PFSK-1 (cell line): ENCODE measurements at regions not wholly inside any gene's neighbourhood (a gene's known extent, or its start where the extent isn't known, plus 50 kb on each side); places are given as distances from the start of the nearest gene placed in this dataset.

Experiments used
- FOXP2 ChIP-seq: optimal IDR thresholded peaks from 2 replicates; pipeline ENCODE3; 2011; ENCODE audit warnings: borderline replicate concordance, control low read depth, inconsistent platforms; ENCODE audit not compliant: insufficient read depth; ENCODE audit errors: extremely low read length, extremely low read depth
- POLR2AphosphoS5 ChIP-seq: IDR thresholded peaks from 2 replicates; pipeline ENCODE4 v1.6.1; 2012; ENCODE audit warnings: low read depth, mild to moderate bottlenecking, control low read depth, low read length, moderate library complexity
- SIN3A ChIP-seq: IDR thresholded peaks from 2 replicates; pipeline ENCODE4 v1.6.1; 2012; ENCODE audit warnings: mild to moderate bottlenecking, low read length, moderate library complexity, borderline replicate concordance; ENCODE audit not compliant: insufficient read depth
- TAF1 ChIP-seq: IDR thresholded peaks from 2 replicates; pipeline ENCODE4 v1.6.1; 2012; ENCODE audit warnings: low read length, control low read depth, borderline replicate concordance; ENCODE audit not compliant: insufficient read depth
- TF ChIP-seq, protein P1 (sequence below), 2 experiments: IDR thresholded peaks; 2 replicates each; pipeline versions ENCODE4 v1.6.1 to v1.8.0; 2011 to 2012; ENCODE audit warnings: low read depth in 2 of 2, low read length in 2 of 2, control low read depth in 1 of 2, inconsistent platforms in 1 of 2, mild to moderate bottlenecking in 1 of 2, moderate library complexity in 1 of 2; ENCODE audit not compliant: insufficient read depth in 1 of 2

DNA sequence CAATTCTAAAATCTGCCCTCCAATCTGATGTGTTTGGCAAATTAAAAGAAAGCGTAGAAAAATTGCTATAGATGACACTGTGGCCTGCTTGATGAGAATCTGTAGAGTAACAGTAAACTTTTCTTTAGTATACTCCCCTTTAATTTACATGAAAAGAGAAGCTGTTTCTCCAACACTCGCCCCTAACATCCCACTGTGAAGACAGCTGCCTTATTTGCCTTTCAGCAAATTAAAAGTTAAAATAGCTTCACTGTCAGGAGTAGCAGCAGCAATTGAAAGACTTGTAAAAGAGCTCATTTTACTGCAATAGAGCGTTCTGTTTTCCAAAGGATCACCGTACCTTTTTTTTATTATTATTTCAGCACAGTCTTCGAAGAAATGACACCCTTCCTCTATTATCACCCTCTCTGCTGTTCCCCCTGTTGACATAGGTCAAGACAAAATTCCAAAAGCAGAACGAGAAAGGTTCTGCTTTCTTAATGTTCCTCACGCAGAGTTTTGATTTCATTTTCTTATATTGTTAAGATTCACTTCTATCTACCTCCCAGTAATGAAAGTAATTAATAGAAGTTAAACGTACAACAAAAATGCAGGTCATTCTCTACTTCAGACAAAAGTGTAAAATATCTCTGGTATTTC lies 153.5 kb upstream of the USP15 start:
- TF ChIP-seq POLR2AphosphoS5 (no peak), FOXP2 (no peak), TAF1 (no peak), SIN3A (no peak)
- TF ChIP-seq, protein P1, sequence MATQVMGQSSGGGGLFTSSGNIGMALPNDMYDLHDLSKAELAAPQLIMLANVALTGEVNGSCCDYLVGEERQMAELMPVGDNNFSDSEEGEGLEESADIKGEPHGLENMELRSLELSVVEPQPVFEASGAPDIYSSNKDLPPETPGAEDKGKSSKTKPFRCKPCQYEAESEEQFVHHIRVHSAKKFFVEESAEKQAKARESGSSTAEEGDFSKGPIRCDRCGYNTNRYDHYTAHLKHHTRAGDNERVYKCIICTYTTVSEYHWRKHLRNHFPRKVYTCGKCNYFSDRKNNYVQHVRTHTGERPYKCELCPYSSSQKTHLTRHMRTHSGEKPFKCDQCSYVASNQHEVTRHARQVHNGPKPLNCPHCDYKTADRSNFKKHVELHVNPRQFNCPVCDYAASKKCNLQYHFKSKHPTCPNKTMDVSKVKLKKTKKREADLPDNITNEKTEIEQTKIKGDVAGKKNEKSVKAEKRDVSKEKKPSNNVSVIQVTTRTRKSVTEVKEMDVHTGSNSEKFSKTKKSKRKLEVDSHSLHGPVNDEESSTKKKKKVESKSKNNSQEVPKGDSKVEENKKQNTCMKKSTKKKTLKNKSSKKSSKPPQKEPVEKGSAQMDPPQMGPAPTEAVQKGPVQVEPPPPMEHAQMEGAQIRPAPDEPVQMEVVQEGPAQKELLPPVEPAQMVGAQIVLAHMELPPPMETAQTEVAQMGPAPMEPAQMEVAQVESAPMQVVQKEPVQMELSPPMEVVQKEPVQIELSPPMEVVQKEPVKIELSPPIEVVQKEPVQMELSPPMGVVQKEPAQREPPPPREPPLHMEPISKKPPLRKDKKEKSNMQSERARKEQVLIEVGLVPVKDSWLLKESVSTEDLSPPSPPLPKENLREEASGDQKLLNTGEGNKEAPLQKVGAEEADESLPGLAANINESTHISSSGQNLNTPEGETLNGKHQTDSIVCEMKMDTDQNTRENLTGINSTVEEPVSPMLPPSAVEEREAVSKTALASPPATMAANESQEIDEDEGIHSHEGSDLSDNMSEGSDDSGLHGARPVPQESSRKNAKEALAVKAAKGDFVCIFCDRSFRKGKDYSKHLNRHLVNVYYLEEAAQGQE (IDR thresholded peaks at IDR 0.05; ENCODE audit: insufficient read depth in 1 of 2, low read depth in 2 of 2, low read length in 2 of 2): no peak

DNA sequence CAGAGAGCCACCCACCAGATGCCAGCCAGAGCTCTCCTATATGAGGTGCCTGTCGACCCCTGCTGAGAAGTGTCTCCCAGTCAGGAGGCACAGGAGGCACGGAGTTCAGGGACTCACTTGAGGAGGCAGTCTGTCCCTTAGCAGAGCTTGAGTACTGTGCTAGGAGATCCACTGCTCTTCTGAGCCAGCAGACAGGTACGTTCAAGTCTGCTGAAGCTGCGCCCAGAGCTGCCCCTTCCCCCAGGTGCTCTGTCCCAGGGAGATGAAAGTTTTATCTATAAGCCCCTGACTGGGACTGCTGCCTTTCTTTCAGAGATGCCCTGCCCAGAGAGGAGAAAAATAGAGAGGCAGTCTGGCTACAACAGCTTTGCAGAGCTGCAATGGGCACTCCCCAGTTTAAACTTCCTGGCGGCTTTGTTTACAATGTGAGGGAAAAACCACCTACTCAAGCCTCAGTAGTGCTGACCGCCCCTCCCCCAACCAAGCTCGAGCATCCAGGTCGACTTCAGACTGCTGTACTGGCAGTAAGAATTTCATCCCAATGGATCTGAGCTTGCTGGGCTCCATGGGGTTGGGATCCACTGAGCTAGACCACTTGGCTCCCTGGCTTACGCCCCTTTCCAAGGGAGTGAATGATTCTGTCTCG lies 146.7 kb upstream of the USP15 start:
- no peak for TF ChIP-seq POLR2AphosphoS5
- no peak for TF ChIP-seq FOXP2
- no peak for TF ChIP-seq TAF1
- no peak for TF ChIP-seq SIN3A
- TF ChIP-seq, protein P1 (IDR thresholded peaks at IDR 0.05; ENCODE audit: insufficient read depth in 1 of 2, low read depth in 2 of 2, low read length in 2 of 2): no peak

DNA sequence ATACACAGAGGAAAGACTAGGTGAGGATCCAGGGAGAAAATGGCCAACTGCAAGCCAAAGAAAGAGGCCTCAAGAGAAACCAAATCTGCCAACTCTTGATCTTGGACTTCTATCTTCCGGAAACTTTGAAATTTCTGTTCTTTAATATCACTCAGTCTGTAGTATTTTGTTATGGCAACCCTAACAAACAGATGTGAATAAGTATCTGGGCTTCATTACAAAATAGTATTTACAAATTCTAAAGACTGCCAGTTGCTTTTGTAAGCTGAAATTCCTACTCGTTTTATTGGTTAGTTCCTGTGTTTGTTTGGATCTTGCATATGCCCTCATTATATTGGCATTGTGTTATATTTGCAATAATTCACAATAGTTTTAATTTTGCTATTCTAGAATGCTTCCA lies 143.2 kb upstream of the USP15 start:
- TF ChIP-seq TAF1: no peak
- TF ChIP-seq, protein P1 (IDR thresholded peaks at IDR 0.05; ENCODE audit: insufficient read depth in 1 of 2, low read depth in 2 of 2, low read length in 2 of 2): no peak
- TF ChIP-seq SIN3A: no peak
- TF ChIP-seq POLR2AphosphoS5: no peak
- no peak for TF ChIP-seq FOXP2

DNA sequence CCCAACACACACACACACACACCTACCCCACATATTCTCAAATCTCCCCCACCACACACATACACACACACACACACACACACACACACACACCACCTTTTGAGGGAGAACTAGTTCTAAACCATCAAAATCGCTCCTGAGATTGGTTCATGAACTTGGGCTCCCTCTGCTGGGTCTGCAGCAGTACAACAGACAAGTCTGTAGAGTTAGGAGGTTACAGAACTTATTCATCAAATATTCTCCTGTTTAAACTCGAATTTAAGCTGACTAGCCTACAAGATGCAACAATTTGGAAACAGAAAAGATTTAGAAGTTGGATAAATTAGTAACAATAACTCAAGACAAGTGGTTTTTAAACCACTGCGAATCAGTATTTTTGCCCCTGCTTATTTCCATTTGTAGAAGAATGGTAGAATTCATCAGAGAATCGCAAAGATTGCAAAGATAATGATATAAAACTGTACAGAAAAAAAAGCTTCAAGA lies 136.4 kb upstream of the USP15 start:
- TF ChIP-seq, protein P1 (IDR thresholded peaks at IDR 0.05; ENCODE audit: insufficient read depth in 1 of 2, low read depth in 2 of 2, low read length in 2 of 2): no peak
- TF ChIP-seq POLR2AphosphoS5: no peak
- TF ChIP-seq FOXP2: no peak
- no peak for TF ChIP-seq TAF1
- no peak for TF ChIP-seq SIN3A
